NCI-H774 (cell line): ENCODE measurements at regions not wholly inside any gene's neighbourhood (a gene's known extent, or its start where the extent isn't known, plus 50 kb on each side); places are given as distances from the start of the nearest gene placed in this dataset.

Experiments
- DNase-seq: peaks from one replicate; lab custom pipeline; 2025; lab: John Stamatoyannopoulos, UW

- DNase-seq = no peak
Measured at GRCh38 chr13:40146611-40147117, 491.2 kb downstream of the COG6 start.

- no peak for DNase-seq
Measured at GRCh38 chr13:40148101-40148500, 492.6 kb downstream of the COG6 start.

DNA sequence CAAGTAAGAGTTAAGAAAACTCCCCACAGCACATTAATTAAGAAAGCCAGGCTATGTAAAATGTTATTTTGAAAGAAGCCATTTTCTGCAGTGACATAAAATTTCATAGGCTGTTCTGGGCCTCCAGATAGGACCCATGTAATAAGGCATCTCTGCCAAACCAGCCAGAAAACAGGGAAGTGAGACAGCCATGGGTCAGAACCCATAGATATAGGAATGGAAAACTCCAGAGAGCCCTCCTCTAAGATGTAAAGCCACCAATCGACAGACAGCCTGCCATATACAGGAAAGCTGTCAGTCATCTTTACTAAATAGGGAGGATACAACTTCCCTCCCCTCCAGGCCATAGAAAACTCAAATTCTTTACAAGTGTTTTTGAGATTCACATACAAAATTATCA, 493.3 kb downstream of the COG6 start:
- no peak for DNase-seq

DNA sequence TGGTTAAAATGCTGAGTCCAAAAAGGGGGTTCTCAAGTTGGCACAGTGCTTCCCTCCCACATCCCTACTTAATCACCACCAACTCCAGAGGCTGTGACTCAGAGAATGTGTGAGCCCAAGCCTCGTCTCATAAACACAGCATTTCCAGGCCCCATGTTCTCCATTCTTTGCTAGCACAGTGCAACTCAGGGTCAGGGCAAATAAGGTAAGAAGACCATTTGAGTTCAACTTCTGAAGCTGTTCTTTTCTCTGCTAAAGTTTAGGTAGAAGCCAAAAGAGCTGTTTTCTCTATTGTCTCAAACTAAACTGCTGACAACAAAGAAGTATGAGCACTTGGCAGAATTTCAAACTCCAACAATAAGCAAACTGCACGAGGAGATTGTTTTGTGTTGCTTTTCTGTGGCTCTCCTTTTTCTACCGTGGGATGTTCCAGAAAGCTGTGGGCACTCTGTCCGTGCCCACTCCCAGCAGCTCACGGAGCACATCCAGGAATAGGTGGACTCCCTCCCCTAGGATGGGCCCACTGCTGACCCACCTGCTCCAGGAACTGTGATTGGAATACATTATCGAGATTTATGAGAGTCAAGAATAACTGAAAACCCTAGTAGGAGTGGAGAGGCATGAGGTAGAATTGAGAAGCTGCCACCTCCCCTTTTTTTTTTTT, 494.3 kb downstream of the COG6 start:
- no peak for DNase-seq

GRCh38 chr13:40151673-40152072, 496.2 kb downstream of the COG6 start:
- DNase-seq = no peak

- no peak for DNase-seq
Measured at GRCh38 chr13:40152145-40152544, 496.7 kb downstream of the COG6 start.

- DNase-seq = no peak
Measured at GRCh38 chr13:40152922-40153321, 497.5 kb downstream of the COG6 start.

DNA sequence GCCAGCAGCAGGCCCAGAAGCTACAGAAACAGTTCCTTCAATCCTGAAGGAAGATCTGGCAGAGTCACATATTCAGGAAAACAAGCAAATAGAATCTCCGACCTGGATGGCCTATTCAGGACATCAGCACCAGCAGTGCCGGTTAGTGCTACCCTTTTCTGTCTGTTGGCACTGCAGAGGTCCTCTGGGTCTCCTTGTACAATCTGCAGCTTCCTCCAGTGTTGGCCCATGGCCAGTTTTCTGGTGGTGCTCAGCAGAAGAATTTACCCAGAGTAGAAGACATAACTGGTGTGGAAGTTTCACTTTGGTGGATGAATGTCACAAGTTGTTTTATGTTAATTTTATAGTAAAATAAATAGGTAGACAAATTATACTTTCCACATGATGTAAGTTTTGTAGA, 498.1 kb downstream of the COG6 start:
- DNase-seq = no peak

DNA sequence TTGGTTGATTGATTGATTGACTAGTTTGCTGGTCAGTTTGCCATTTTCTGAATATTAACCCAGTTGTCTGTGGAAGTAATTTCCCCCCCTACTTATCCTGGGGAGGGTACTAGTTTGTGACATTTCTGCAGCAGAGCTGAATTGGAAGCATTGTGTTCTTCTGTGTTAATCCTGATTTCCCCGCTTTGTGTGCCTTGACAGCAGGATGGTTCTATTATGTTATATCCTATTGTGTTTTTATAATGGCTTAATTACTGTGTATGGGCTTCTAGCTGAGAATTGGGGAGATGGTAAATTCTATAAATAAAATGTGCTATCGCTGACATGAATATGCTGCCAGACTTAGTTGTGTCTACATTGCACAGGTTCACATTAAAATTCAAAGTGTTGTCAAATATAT, 499.7 kb downstream of the COG6 start:
- no peak for DNase-seq

DNA sequence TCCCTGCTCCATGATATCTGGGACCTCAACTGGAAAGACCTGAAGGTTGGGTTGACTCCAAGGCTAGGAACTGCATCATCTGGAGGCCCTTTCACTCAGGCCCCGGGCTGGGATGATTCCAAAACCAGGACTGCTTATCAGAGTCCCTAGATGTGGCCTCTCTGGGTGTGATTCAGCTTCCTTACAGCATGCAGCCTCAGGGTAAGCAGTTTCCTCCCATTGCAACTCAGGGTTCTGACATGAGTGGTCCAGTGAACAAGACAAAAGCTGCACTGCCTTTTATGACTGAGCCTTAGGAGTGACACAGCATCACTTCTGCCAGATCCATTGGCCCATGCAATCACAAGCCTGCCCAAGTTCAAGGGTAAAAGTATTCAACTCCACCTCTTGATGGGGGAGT, 502.8 kb downstream of the COG6 start:
- no peak for DNase-seq

DNA sequence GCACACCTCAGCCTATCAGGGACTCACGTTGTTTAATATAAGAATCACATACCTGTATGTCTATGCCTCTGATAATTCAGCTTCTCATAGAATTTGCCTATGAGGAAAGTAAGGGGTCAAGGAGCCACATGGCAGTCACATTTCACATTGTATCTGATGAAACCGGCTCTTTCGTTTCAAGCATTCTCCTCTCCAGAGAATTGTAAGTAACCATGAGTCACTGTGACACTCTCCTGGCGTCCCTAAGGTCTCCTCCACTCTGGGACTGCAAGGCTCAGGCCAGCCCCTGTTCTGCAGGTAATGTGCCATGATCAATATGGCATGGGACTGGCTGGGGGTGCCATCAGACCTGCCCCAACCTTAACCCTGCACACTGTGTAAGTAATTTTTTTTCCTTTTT, 503.3 kb downstream of the COG6 start:
- DNase-seq = no peak

GRCh38 chr13:40159736-40160135, 504.3 kb downstream of the COG6 start:
- no peak for DNase-seq

DNA sequence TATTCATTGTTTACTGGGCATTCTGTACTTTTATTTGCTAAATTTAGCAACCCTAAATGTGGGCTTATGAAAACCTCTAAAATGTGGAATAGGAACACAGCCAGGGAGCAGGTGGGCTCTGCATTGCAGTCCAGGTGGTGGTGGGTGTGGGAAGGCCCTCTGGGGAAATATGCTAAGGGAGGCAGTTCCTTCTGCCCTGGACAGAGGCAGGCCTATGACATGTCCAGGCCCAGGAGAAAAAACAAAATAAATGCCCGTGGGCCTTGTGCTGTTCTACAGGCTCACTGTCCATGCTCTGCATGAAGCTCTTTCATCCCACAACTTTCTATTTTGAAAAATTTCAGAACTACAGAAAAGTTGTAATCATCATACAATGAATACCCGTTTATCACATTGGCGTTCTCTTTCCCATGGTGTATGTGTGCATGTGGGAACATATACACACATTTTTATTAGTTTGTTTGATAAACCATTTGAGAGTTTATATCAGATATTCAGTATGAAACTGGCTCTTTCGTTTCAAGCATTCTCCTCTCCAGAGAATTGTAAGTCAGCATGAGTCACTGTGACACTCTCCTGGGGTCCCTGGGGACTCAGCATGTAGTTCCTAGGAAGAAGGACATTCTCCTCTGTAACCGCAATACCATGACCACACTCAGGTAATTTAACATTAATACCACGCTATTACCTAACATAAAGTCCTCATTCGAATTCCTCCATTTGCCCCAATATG, 505.3 kb downstream of the COG6 start:
- DNase-seq = no peak

- DNase-seq = no peak
Measured at GRCh38 chr13:40161351-40161810, 505.1 kb downstream of the FOXO1 start.

GRCh38 chr13:40161931-40162330, 504.5 kb downstream of the FOXO1 start:
- DNase-seq = no peak

- no peak for DNase-seq
Measured at GRCh38 chr13:40163066-40164000, 503.1 kb downstream of the FOXO1 start.

- no peak for DNase-seq
Measured at GRCh38 chr13:40164133-40164532, 502.3 kb downstream of the FOXO1 start.

- no peak for DNase-seq
Measured at GRCh38 chr13:40165316-40165932, 501.0 kb downstream of the FOXO1 start.

DNA sequence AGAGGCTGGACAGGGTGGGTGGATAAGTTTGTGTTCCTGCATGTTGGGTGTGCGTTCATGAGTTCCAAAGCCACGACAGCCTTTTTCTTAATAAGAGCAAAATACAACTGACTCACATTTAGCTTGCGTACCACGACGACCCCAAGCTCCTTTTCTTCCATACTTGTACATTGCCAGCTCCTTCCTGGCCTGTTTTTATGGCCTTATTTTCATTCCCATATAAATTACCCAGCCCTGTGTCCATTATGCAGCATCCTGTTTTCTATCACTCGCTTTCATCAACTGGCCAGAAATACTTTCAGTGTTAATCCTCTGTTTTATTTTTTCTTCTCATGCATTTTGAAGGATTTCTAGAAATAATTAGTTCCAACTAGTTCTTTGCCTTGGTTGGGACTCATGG, 499.1 kb downstream of the FOXO1 start:
- no peak for DNase-seq

- DNase-seq = no peak
Measured at GRCh38 chr13:40168425-40169166, 497.8 kb downstream of the FOXO1 start.

GRCh38 chr13:40169476-40169875, 497.0 kb downstream of the FOXO1 start:
- no peak for DNase-seq
